Ovary (tissue), 7 donors: ENCODE measurements at regions not wholly inside any gene's neighbourhood (a gene's known extent, or its start where the extent isn't known, plus 50 kb on each side); places are given as distances from the start of the nearest gene placed in this dataset.

Source experiments
- DNase-seq, 5 donors: peaks; one replicate each; pipeline ENCODE4 v3.0.0-alpha.2; 2019 to 2020
- H3K27ac ChIP-seq, 2 donors: fragments of 200-600 bp; one replicate each; pipeline versions ENCODE4 v1.5.1 to v1.8.0; 2019 to 2022
- H3K27me3 ChIP-seq: fragments of 200-600 bp; one replicate; pipeline ENCODE4 v1.8.0; 2022
- H3K36me3 ChIP-seq: fragments of 200-600 bp; sonication (generic); one replicate; pipeline ENCODE4 v1.5.1; 2019
- H3K4me1 ChIP-seq: one replicate; pipeline ENCODE4 v1.8.1; 2013; ENCODE audit warnings: mild to moderate bottlenecking, moderate library complexity; ENCODE audit not compliant: insufficient read depth
- H3K4me3 ChIP-seq: fragments of 200-600 bp; sonication (generic); one replicate; pipeline ENCODE4 v1.5.1; 2017
- H3K9me3 ChIP-seq, 2 donors: fragments of 200-600 bp in 1 of 2; sonication (generic) in 1 of 2; one replicate each; pipeline versions ENCODE4 v1.5.1 to v1.8.1; 2013 to 2019; ENCODE audit warnings: mild to moderate bottlenecking in 1 of 2, moderate library complexity in 1 of 2
- CTCF ChIP-seq, 3 donors: fragments of 450-650 bp in 2 of 3; fragments of 200-600 bp in 1 of 3; IDR thresholded peaks; one replicate each; pipeline versions ENCODE4 v1.5.1 to v1.8.0; 2016 to 2022; ENCODE audit warnings: antibody characterized with exemption in 3 of 3, mild to moderate bottlenecking in 1 of 3
- EP300 ChIP-seq: sonication (generic); formaldehyde crosslinking; IDR thresholded peaks from one replicate; pipeline ENCODE4 v1.6.1; 2017; ENCODE audit warnings: antibody characterized with exemption
- POLR2A ChIP-seq: fragments of 450-650 bp; IDR thresholded peaks from one replicate; pipeline ENCODE4 v1.6.1; 2017; ENCODE audit warnings: antibody characterized with exemption, mild to moderate bottlenecking, moderate library complexity
- WGBS, 3 donors: extraction: QIAGEN DNeasy Blood & Tissue Kit in 1 of 3; methylation state at CpG; one replicate each; pipeline versions ENCODE4 v1.1.5 to v1.1.7; 2013 to 2017; 5-methylcytosine and 5-hydroxymethylcytosine counted together
- intact Hi-C, 4 donors: fragments of 100-400 bp; cut with DNase I; formaldehyde crosslinking; loops; one replicate each; pipeline versions ENCODE4 v1.11.0 to v1.15.1; 2022 to 2023
- donor health status: DM: no; HTN: no; CAD: no; lungs with moderate emphysema.
- donor health status: DM: no; HTN: no; CAD: no.
- donor health status: Bipolar disorder and iron deficiency.
- donor health status: DM: no; HTN: no; CAD: no.
- donor health status: DM: yes; HTN: yes; CAD: no.

GRCh38 chr1:14487671-14488070, 110.8 kb upstream of the KAZN start:
- no peak for DNase-seq
- TF ChIP-seq POLR2A (no peak), EP300 (no peak), CTCF (IDR thresholded peaks at IDR 0.05) (no peak)
- peaks cover 3% of the 10 kb centered on the region for H3K4me1 ChIP-seq
- H3K27me3 ChIP-seq, result no peaks in the 10 kb centered on the region
- intact Hi-C loops, result no loop called here
- no peak overlapping the region for H3K4me3 ChIP-seq
- no peaks in the 10 kb centered on the region for H3K36me3 ChIP-seq
- H3K9me3 ChIP-seq, result no peaks in the 10 kb centered on the region
- no peak overlapping the region for H3K27ac ChIP-seq
- 62 to 67% (median 62%) methylated on average over 3 of the region's 3 CpGs for WGBS, 3 donors

GRCh38 chr1:14494911-14495310, 103.6 kb upstream of the KAZN start:
- Histone ChIP-seq H3K4me3 (no peak overlapping the region), H3K9me3 (no peaks in the 10 kb centered on the region), H3K4me1 (peaks cover 2% of the 10 kb centered on the region), H3K36me3 (no peaks in the 10 kb centered on the region), H3K27ac (no peak overlapping the region), H3K27me3 (no peaks in the 10 kb centered on the region)
- WGBS, 3 donors, result 52 to 74% (median 69%) methylated on average over 1 of the region's 1 CpG
- DNase-seq, result no peak
- intact Hi-C loops, result no loop called here
- no peak for TF ChIP-seq CTCF (IDR thresholded peaks at IDR 0.05)
- TF ChIP-seq EP300, result no peak
- TF ChIP-seq POLR2A, result no peak

GRCh38 chr1:14495381-14495780, 103.1 kb upstream of the KAZN start:
- Histone ChIP-seq H3K4me3 (no peak overlapping the region), H3K9me3 (no peaks in the 10 kb centered on the region), H3K27me3 (no peaks in the 10 kb centered on the region), H3K4me1 (peaks cover 2% of the 10 kb centered on the region), H3K36me3 (no peaks in the 10 kb centered on the region), H3K27ac (no peak overlapping the region)
- no peak for DNase-seq
- 81 to 93% (median 88%) methylated on average over 1 of the region's 1 CpG for WGBS, 3 donors
- TF ChIP-seq CTCF (IDR thresholded peaks at IDR 0.05) (no peak), EP300 (no peak), POLR2A (no peak)
- intact Hi-C loops, result no loop called here

GRCh38 chr1:14495996-14496395, 102.5 kb upstream of the KAZN start:
- Histone ChIP-seq H3K9me3 (no peaks in the 10 kb centered on the region), H3K4me3 (no peak overlapping the region), H3K27me3 (no peaks in the 10 kb centered on the region), H3K36me3 (no peaks in the 10 kb centered on the region), H3K4me1 (peaks cover 2% of the 10 kb centered on the region), H3K27ac (no peak overlapping the region)
- 13 to 38% (median 14%) methylated on average over 3 of the region's 3 CpGs for WGBS, 3 donors
- intact Hi-C loops, result no loop called here
- TF ChIP-seq POLR2A (no peak), EP300 (no peak), CTCF (IDR thresholded peaks at IDR 0.05) (no peak)
- DNase-seq, result no peak

- H3K27ac ChIP-seq, result no peak overlapping the region
Observed at GRCh38 chr1:14498839-14499238, 99.6 kb upstream of the KAZN start.

More at GRCh38 chr1:14498839-14499238, 99.6 kb upstream of the KAZN start:
- Histone ChIP-seq H3K9me3 (no peaks in the 10 kb centered on the region), H3K36me3 (no peaks in the 10 kb centered on the region), H3K27me3 (no peaks in the 10 kb centered on the region), H3K4me3 (no peak overlapping the region), H3K4me1 (peaks cover 2% of the 10 kb centered on the region)
- TF ChIP-seq CTCF (IDR thresholded peaks at IDR 0.05), result no peak
- TF ChIP-seq EP300, result no peak
- no peak for TF ChIP-seq POLR2A
- intact Hi-C loops, result no loop called here
- WGBS, 3 donors, result 42 to 71% (median 52%) methylated on average over 6 of the region's 6 CpGs
- DNase-seq, result no peak
